ENCODE measurements at regions not wholly inside any gene's neighbourhood (a gene's known extent, or its start where the extent isn't known, plus 50 kb on each side); places are given as distances from the start of the nearest gene placed in this dataset.

DNA sequence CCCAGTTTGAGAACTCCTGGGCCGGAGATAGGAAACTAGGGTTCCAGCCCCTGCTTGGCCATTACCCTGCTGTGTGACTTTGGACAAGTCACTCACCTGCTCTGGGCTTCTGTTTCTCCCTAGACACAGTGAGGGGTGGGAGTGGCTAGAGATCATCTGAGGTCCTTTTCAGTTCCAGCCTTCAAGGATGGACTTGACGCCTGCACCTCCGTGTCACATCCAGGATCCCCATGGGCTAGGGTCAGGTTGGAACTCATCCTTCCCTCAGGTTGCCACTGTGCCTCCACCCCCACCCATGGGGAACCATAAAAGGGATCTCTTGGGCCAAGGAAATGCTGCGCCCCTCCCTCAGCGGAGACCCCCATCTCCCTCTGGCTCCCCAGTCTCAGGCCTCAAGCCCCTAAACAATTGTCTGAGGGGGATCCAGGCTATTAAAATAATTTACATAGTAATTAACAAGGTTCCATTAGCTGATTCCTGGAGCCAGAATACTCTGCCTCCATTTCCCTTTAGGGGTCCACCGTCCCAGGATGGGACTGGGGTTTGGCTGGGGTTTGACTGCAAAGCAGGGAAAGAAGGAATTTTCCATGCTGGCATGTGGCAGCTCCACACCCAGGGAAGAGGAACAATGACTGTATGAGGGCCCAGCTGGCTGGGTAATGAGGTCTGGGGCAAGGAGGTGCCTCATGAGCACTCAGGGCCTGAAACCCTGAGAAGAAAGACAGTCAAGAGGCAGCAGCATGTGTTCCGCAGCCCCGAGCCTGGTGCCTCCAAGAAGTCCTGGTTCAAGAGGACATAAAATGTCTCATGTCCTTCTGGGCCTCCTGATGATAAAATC is 177.7 kb downstream of the SMAD6 start:
- H4K20me1 ChIP-seq (ENCODE audit: insufficient read depth, low read length, poor library complexity, severe bottlenecking), result no peaks in the 10 kb centered on the region
- H2AFZ ChIP-seq (ENCODE audit: low read length), result no peak overlapping the region
- H3K27me3 ChIP-seq (ENCODE audit: insufficient read depth, low read length, poor library complexity, severe bottlenecking), result no peaks in the 10 kb centered on the region
- no peaks in the 10 kb centered on the region for H3K9me3 ChIP-seq (ENCODE audit: insufficient read depth, low read depth, low read length)
- no peaks in the 10 kb centered on the region for H3F3A ChIP-seq (ENCODE audit: low read depth)
- TF ChIP-seq, protein P1, sequence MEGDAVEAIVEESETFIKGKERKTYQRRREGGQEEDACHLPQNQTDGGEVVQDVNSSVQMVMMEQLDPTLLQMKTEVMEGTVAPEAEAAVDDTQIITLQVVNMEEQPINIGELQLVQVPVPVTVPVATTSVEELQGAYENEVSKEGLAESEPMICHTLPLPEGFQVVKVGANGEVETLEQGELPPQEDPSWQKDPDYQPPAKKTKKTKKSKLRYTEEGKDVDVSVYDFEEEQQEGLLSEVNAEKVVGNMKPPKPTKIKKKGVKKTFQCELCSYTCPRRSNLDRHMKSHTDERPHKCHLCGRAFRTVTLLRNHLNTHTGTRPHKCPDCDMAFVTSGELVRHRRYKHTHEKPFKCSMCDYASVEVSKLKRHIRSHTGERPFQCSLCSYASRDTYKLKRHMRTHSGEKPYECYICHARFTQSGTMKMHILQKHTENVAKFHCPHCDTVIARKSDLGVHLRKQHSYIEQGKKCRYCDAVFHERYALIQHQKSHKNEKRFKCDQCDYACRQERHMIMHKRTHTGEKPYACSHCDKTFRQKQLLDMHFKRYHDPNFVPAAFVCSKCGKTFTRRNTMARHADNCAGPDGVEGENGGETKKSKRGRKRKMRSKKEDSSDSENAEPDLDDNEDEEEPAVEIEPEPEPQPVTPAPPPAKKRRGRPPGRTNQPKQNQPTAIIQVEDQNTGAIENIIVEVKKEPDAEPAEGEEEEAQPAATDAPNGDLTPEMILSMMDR (conservative IDR thresholded peaks at IDR 0.05; ENCODE audit: low read length), result no peak
- no peak for TF ChIP-seq EZH2phosphoT487 (IDR thresholded peaks at IDR 0.05; ENCODE audit: borderline replicate concordance)
- H3K4me1 ChIP-seq (ENCODE audit: insufficient read depth, low read length, poor library complexity, severe bottlenecking), result peaks cover 5% of the 10 kb centered on the region
- no peak overlapping the region for H3K4me2 ChIP-seq (ENCODE audit: low read depth, low read length, poor library complexity, severe bottlenecking)
- H3K9me2 ChIP-seq (replicated peaks; ENCODE audit: low read depth, low read length), result no peaks in the 10 kb centered on the region
- no peak overlapping the region for H3K9ac ChIP-seq (ENCODE audit: low read depth, low read length, poor library complexity, severe bottlenecking)
- H3K79me2 ChIP-seq (ENCODE audit: insufficient read depth, low read length), result no peaks in the 10 kb centered on the region
- H3K4me3 ChIP-seq (ENCODE audit: low read length, poor library complexity, severe bottlenecking), result no peak overlapping the region
- no peaks in the 10 kb centered on the region for H3K36me3 ChIP-seq (ENCODE audit: insufficient read depth, low read length)

DNA sequence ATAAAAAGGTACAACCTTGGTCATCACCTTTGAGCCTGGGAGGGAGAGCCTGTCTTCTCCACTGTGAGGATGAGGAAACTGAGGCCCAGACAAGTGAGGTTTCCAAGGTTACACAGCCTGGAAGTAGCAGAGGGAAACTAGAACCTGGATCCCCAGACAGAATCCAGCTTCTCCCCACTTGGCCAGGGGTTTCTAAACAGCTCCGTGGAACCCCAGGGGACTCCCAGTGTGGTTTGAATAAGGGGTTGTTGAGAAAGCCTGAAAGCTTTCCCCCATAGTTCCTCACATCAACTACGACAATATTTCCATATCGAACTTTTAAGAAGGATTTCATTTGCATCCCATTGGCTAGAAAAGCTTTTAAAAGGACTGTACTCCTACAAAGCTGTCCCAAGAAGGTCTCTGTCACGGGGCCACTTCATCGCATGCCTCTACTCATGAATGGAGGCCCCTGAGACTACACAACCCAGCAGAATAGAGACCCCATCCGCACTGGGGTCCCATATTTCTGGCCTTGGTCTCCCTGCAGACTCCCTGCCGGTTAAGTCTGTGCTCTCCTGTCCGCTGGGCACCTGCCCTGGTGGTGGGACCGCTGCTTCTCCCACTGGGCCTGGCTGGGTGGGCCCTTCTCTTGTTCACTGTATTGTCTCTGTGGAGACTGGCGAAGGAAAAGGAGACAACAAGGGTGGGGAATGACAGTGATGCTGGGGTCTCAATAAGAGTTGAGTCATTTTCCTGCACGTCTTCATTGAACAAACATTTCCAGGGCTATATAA is 178.5 kb downstream of the SMAD6 start:
- no peak for TF ChIP-seq EZH2phosphoT487 (IDR thresholded peaks at IDR 0.05; ENCODE audit: borderline replicate concordance)
- TF ChIP-seq, protein P1 (conservative IDR thresholded peaks at IDR 0.05; ENCODE audit: low read length), result no peak
- no peaks in the 10 kb centered on the region for H3K27me3 ChIP-seq (ENCODE audit: insufficient read depth, low read length, poor library complexity, severe bottlenecking)
- H3K4me2 ChIP-seq (ENCODE audit: low read depth, low read length, poor library complexity, severe bottlenecking), result no peak overlapping the region
- no peaks in the 10 kb centered on the region for H3F3A ChIP-seq (ENCODE audit: low read depth)
- no peak overlapping the region for H2AFZ ChIP-seq (ENCODE audit: low read length)
- H3K9me2 ChIP-seq (replicated peaks; ENCODE audit: low read depth, low read length), result no peaks in the 10 kb centered on the region
- no peaks in the 10 kb centered on the region for H3K79me2 ChIP-seq (ENCODE audit: insufficient read depth, low read length)
- H3K4me3 ChIP-seq (ENCODE audit: low read length, poor library complexity, severe bottlenecking), result no peak overlapping the region
- H3K36me3 ChIP-seq (ENCODE audit: insufficient read depth, low read length), result no peaks in the 10 kb centered on the region
- H3K4me1 ChIP-seq (ENCODE audit: insufficient read depth, low read length, poor library complexity, severe bottlenecking), result peaks cover 5% of the 10 kb centered on the region
- no peaks in the 10 kb centered on the region for H3K9me3 ChIP-seq (ENCODE audit: insufficient read depth, low read depth, low read length)
- no peak overlapping the region for H3K9ac ChIP-seq (ENCODE audit: low read depth, low read length, poor library complexity, severe bottlenecking)
- H4K20me1 ChIP-seq (ENCODE audit: insufficient read depth, low read length, poor library complexity, severe bottlenecking), result no peaks in the 10 kb centered on the region

GRCh38 chr15:66881173-66881905 is 179.3 kb downstream of the SMAD6 start:
- Histone ChIP-seq H3K9me2 (replicated peaks; ENCODE audit: low read depth, low read length) (no peaks in the 10 kb centered on the region), H2AFZ (ENCODE audit: low read length) (no peak overlapping the region), H3K4me1 (ENCODE audit: insufficient read depth, low read length, poor library complexity, severe bottlenecking) (peaks cover 5% of the 10 kb centered on the region), H3K36me3 (ENCODE audit: insufficient read depth, low read length) (no peaks in the 10 kb centered on the region), H3K4me2 (ENCODE audit: low read depth, low read length, poor library complexity, severe bottlenecking) (no peak overlapping the region), H3K4me3 (ENCODE audit: low read length, poor library complexity, severe bottlenecking) (no peak overlapping the region), H3K27me3 (ENCODE audit: insufficient read depth, low read length, poor library complexity, severe bottlenecking) (no peaks in the 10 kb centered on the region), H3F3A (ENCODE audit: low read depth) (no peaks in the 10 kb centered on the region), H3K79me2 (ENCODE audit: insufficient read depth, low read length) (no peaks in the 10 kb centered on the region), H4K20me1 (ENCODE audit: insufficient read depth, low read length, poor library complexity, severe bottlenecking) (no peaks in the 10 kb centered on the region), H3K9ac (ENCODE audit: low read depth, low read length, poor library complexity, severe bottlenecking) (no peak overlapping the region), H3K9me3 (ENCODE audit: insufficient read depth, low read depth, low read length) (no peaks in the 10 kb centered on the region)
- TF ChIP-seq, protein P1 (conservative IDR thresholded peaks at IDR 0.05; ENCODE audit: low read length), result no peak
- no peak for TF ChIP-seq EZH2phosphoT487 (IDR thresholded peaks at IDR 0.05; ENCODE audit: borderline replicate concordance)
